Activated naive CD4-positive, alpha-beta T cell treated with anti-CD3 and anti-CD28 coated beads, Interleukin-2, amount 50 U/mL, for 24 hours (primary cell): ENCODE measurements at regions not wholly inside any gene's neighbourhood (a gene's known extent, or its start where the extent isn't known, plus 50 kb on each side); places are given as distances from the start of the nearest gene placed in this dataset.

Experiments used
- H3K27ac Mint-ChIP-seq: one replicate; pipeline ENCODE4 v1.8.0; 2021; ENCODE audit warnings: mild to moderate bottlenecking, mixed read lengths
- H3K27me3 Mint-ChIP-seq: one replicate; pipeline ENCODE4 v1.8.0; 2021; ENCODE audit warnings: mixed read lengths
- H3K36me3 Mint-ChIP-seq: one replicate; pipeline ENCODE4 v1.8.0; 2021; ENCODE audit warnings: mixed read lengths
- H3K4me1 Mint-ChIP-seq: one replicate; pipeline ENCODE4 v1.8.0; 2021; ENCODE audit warnings: mixed read lengths
- H3K4me3 Mint-ChIP-seq: one replicate; pipeline ENCODE4 v1.8.0; 2021; ENCODE audit warnings: mild to moderate bottlenecking, mixed read lengths
- H3K9me3 Mint-ChIP-seq: one replicate; pipeline ENCODE4 v1.8.0; 2021; ENCODE audit warnings: mixed read lengths

DNA sequence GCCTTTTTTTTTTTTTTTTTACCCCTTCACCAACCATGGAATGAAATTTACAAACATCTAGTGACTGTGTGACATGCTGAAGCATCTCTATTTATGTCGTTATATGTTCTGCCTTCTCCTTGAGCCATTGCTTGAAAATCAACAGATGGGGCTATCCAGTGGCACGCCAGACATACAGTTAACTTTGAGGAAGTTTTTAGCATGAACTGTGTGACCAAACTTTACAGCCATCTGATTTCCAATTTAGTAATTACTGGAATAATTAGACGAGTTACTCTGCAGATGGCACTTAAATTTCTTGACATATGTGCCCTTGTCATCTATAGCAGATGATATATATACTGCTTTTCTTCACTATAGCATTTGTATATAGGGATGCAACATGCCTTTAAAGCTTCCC is 192.1 kb downstream of the SNAPC1 start:
- Mint-ChIP-seq H3K27me3 (peaks cover 15% of the 10 kb centered on the region), H3K9me3 (peaks cover 5% of the 10 kb centered on the region), H3K4me1 (no peaks in the 10 kb centered on the region), H3K36me3 (no peaks in the 10 kb centered on the region), H3K4me3 (no peak overlapping the region), H3K27ac (no peak overlapping the region)

GRCh38 chr14:61956517-61956916 is 194.3 kb downstream of the SNAPC1 start:
- no peak overlapping the region for H3K27ac Mint-ChIP-seq
- peaks cover 29% of the 10 kb centered on the region for H3K27me3 Mint-ChIP-seq
- H3K9me3 Mint-ChIP-seq, result peaks cover 5% of the 10 kb centered on the region
- H3K4me1 Mint-ChIP-seq, result no peaks in the 10 kb centered on the region
- H3K36me3 Mint-ChIP-seq, result no peaks in the 10 kb centered on the region
- no peak overlapping the region for H3K4me3 Mint-ChIP-seq

- H3K4me3 Mint-ChIP-seq, result no peak overlapping the region
- H3K9me3 Mint-ChIP-seq, result peaks cover 5% of the 10 kb centered on the region
- H3K4me1 Mint-ChIP-seq, result no peaks in the 10 kb centered on the region
- H3K27ac Mint-ChIP-seq, result no peak overlapping the region
- peaks cover 36% of the 10 kb centered on the region for H3K27me3 Mint-ChIP-seq
- no peaks in the 10 kb centered on the region for H3K36me3 Mint-ChIP-seq
These were observed 197.1 kb downstream of the SNAPC1 start for GRCh38 chr14:61959348-61959747.

DNA sequence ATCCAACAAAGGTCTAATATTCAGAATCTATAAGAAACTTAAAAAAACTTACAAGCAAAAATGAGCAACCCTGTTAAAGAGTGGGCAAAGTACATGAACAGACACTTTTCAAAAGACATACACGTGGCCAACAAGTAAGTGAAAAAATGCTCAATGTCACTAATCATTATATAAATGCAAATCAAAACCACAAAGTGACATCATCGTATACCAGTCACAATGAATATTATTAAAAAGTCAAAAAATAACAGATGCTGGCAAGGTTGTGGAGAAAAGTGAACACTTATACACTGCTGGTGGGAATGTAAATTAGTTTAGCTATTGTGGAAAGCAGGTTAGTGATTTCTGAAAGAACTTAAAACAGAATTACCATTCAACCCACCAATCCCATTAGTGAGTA is 199.1 kb downstream of the SNAPC1 start:
- H3K27ac Mint-ChIP-seq, result no peak overlapping the region
- H3K9me3 Mint-ChIP-seq, result peaks cover 4% of the 10 kb centered on the region
- H3K4me3 Mint-ChIP-seq, result no peak overlapping the region
- no peaks in the 10 kb centered on the region for H3K36me3 Mint-ChIP-seq
- H3K4me1 Mint-ChIP-seq, result no peaks in the 10 kb centered on the region
- peaks cover 31% of the 10 kb centered on the region for H3K27me3 Mint-ChIP-seq

- Mint-ChIP-seq H3K27ac (no peak overlapping the region), H3K36me3 (no peaks in the 10 kb centered on the region), H3K4me1 (no peaks in the 10 kb centered on the region), H3K4me3 (no peak overlapping the region), H3K27me3 (peaks cover 33% of the 10 kb centered on the region), H3K9me3 (no peaks in the 10 kb centered on the region)
These were observed 201.7 kb downstream of the SNAPC1 start for GRCh38 chr14:61963926-61964325.

DNA sequence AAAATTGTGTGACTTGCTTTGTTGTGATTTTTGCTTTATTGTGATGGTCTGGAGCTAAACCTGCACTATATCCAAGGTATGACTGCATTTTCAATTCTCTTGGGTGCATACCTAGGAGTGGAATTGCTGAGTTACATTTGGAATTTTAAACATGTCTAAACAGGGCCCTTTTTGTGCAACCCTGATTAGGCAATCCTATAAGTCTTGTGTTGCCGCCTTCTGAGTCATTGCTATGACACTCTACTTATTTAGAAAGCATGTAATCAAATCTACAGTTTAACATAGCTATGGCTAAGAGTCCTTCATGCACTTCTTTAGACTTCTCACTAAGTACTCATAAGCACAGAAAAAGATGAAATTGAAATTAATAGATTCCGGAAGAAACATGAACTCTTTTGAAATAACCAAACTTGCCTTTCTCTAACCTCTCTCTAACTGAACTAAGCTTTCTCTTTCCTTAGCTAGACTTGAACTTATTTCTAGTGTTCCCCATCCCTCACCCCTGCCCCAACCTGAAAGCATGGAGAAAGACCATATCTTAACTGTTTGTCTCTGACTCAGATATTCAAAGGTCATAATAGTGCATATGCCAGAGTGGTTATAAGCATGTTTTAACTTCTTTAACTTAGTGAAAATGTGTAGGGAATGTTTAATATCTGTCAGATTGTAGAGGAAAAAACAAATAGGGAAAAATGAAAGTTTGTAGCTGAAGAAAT is 203.0 kb downstream of the SNAPC1 start:
- no peaks in the 10 kb centered on the region for H3K4me1 Mint-ChIP-seq
- H3K36me3 Mint-ChIP-seq, result no peaks in the 10 kb centered on the region
- no peak overlapping the region for H3K4me3 Mint-ChIP-seq
- H3K27ac Mint-ChIP-seq, result no peak overlapping the region
- peaks cover 37% of the 10 kb centered on the region for H3K27me3 Mint-ChIP-seq
- no peaks in the 10 kb centered on the region for H3K9me3 Mint-ChIP-seq

DNA sequence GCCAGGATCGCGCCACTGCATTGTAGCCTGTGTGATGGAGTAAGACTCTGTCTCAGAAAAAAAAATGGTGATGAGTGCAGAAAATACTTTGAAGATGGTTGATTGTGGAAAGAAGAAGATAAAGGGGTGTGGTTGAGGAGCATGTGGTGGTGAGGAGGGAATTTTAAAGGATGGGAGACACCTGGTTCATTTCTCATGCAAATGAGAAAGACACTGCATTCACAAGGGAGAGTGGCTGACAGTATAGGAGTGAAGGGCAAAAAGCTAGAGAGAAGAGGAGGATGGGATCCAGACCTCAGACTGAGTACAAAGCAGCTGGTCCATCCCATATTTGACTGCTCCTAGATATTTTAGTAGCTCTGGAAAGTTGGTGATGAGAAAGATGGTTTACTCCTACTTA is 206.0 kb downstream of the SNAPC1 start:
- no peaks in the 10 kb centered on the region for H3K9me3 Mint-ChIP-seq
- peaks cover 27% of the 10 kb centered on the region for H3K27me3 Mint-ChIP-seq
- no peaks in the 10 kb centered on the region for H3K36me3 Mint-ChIP-seq
- H3K4me3 Mint-ChIP-seq, result no peak overlapping the region
- no peaks in the 10 kb centered on the region for H3K4me1 Mint-ChIP-seq
- H3K27ac Mint-ChIP-seq, result peak overlapping the region; percentile 33

DNA sequence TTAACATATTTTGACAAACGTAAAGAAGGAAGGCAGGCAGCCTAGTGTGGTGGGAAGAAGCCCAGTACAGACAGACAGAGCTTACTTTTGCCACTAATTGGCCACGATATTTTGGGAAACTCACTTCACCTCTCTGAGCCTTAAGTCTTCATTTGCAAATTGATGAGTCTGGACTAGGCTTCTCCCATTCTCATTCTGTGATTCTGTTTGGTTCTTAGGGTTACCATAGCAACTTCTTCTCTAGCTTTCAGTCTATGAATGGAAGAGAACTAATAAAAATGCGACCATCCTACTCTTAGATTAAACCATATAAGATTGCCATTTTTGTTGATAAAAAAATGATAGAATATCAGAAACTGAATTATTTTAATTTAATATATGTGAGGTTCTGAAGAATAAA is 210.5 kb downstream of the SNAPC1 start:
- Mint-ChIP-seq H3K4me1 (no peaks in the 10 kb centered on the region), H3K27ac (no peak overlapping the region), H3K36me3 (no peaks in the 10 kb centered on the region), H3K27me3 (peaks cover 31% of the 10 kb centered on the region), H3K4me3 (no peak overlapping the region), H3K9me3 (peaks cover 6% of the 10 kb centered on the region)

DNA sequence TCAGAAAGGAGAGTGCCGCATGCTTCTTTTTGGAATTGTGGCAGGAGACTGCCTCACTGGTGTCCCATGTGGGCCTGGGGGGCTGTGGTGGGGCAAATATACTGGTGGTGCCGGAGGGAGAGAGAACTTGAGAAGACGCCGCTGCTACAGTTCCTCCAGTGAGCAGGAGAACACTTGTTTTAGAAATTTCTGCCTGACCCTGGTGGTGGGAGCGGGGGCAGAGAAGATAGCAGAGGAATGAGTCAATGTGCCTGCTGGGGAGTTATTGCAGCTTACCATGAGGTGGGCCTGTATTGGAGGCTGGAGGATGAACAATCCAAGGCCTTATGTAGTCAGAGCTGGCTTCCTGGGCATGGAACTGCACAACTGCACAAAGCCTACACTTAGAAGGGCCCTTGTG is 211.8 kb downstream of the SNAPC1 start:
- peaks cover 27% of the 10 kb centered on the region for H3K27me3 Mint-ChIP-seq
- no peaks in the 10 kb centered on the region for H3K4me1 Mint-ChIP-seq
- H3K36me3 Mint-ChIP-seq, result no peaks in the 10 kb centered on the region
- H3K9me3 Mint-ChIP-seq, result peaks cover 6% of the 10 kb centered on the region
- no peak overlapping the region for H3K27ac Mint-ChIP-seq
- no peak overlapping the region for H3K4me3 Mint-ChIP-seq

- Mint-ChIP-seq H3K36me3 (no peaks in the 10 kb centered on the region), H3K27me3 (peaks cover 24% of the 10 kb centered on the region), H3K9me3 (peaks cover 6% of the 10 kb centered on the region)
These were observed 215.0 kb downstream of the SNAPC1 start for GRCh38 chr14:61977217-61977616.

DNA sequence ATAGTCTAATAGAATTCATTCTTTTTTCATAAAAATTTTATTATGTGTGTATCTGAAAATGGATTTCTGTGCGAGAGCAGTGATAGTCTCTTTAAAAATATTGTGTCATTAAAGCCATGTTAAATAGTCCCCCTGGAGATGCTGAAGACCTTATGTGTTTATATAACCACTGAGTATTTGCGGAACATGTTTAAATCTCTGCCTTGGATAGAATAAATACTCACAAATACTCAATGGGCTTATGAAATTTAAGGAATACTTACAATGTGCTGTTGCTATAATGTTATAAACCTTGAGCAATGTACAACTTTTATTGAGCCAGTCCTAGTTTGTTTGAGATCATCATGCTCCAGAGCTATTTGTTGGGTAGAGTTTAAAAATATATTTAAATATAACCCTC is 226.0 kb downstream of the SNAPC1 start:
- no peaks in the 10 kb centered on the region for H3K4me1 Mint-ChIP-seq
- no peak overlapping the region for H3K27ac Mint-ChIP-seq
- no peaks in the 10 kb centered on the region for H3K36me3 Mint-ChIP-seq
- no peaks in the 10 kb centered on the region for H3K9me3 Mint-ChIP-seq
- H3K27me3 Mint-ChIP-seq, result peaks cover 2% of the 10 kb centered on the region
- H3K4me3 Mint-ChIP-seq, result no peak overlapping the region

More at GRCh38 chr14:61977217-61977616, 215.0 kb downstream of the SNAPC1 start:
- Mint-ChIP-seq H3K4me3 (no peak overlapping the region), H3K27ac (no peak overlapping the region), H3K4me1 (no peaks in the 10 kb centered on the region)

GRCh38 chr14:61992139-61992538 is 229.9 kb downstream of the SNAPC1 start:
- Mint-ChIP-seq H3K4me3 (no peak overlapping the region), H3K4me1 (no peaks in the 10 kb centered on the region), H3K9me3 (no peaks in the 10 kb centered on the region), H3K36me3 (no peaks in the 10 kb centered on the region), H3K27ac (no peak overlapping the region), H3K27me3 (peaks cover 3% of the 10 kb centered on the region)

GRCh38 chr14:61992926-61993325 is 230.7 kb downstream of the SNAPC1 start:
- H3K4me3 Mint-ChIP-seq, result no peak overlapping the region
- no peak overlapping the region for H3K27ac Mint-ChIP-seq
- H3K27me3 Mint-ChIP-seq, result peaks cover 3% of the 10 kb centered on the region
- no peaks in the 10 kb centered on the region for H3K9me3 Mint-ChIP-seq
- no peaks in the 10 kb centered on the region for H3K36me3 Mint-ChIP-seq
- no peaks in the 10 kb centered on the region for H3K4me1 Mint-ChIP-seq

DNA sequence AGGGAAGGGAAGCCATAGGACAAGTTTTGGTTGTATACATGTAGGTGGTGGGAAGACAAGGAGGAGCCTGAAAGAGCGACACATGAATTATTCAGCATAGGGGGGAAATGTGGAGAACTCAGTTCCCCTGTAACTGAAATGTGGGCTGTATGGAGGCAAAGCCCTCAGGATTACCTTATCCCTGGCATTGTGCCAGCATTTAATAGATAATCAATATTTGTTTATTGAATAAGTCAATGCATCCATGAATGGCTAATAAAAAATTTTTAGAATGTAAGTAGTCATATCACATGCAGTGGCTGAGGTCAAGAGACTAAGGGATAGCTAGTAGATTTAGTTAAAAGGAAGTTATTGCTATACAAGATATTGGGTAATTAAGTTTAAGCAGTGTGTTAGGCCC is 232.4 kb downstream of the SNAPC1 start:
- H3K9me3 Mint-ChIP-seq, result no peaks in the 10 kb centered on the region
- no peak overlapping the region for H3K4me3 Mint-ChIP-seq
- peaks cover 5% of the 10 kb centered on the region for H3K27me3 Mint-ChIP-seq
- H3K36me3 Mint-ChIP-seq, result no peaks in the 10 kb centered on the region
- no peak overlapping the region for H3K27ac Mint-ChIP-seq
- no peaks in the 10 kb centered on the region for H3K4me1 Mint-ChIP-seq

GRCh38 chr14:61996753-61997152 is 234.5 kb downstream of the SNAPC1 start:
- Mint-ChIP-seq H3K4me1 (no peaks in the 10 kb centered on the region), H3K27ac (no peak overlapping the region), H3K4me3 (no peak overlapping the region), H3K9me3 (peaks cover 3% of the 10 kb centered on the region), H3K27me3 (peaks cover 9% of the 10 kb centered on the region), H3K36me3 (no peaks in the 10 kb centered on the region)

- Mint-ChIP-seq H3K27ac (no peak overlapping the region), H3K4me1 (peaks cover 4% of the 10 kb centered on the region), H3K4me3 (no peak overlapping the region), H3K36me3 (no peaks in the 10 kb centered on the region), H3K27me3 (peaks cover 12% of the 10 kb centered on the region), H3K9me3 (peaks cover 6% of the 10 kb centered on the region)
These were observed 234.9 kb downstream of the SNAPC1 start for GRCh38 chr14:61997161-61997560.

- H3K27ac Mint-ChIP-seq, result no peak overlapping the region
- no peak overlapping the region for H3K4me3 Mint-ChIP-seq
- peaks cover 9% of the 10 kb centered on the region for H3K4me1 Mint-ChIP-seq
- peaks cover 16% of the 10 kb centered on the region for H3K27me3 Mint-ChIP-seq
- H3K9me3 Mint-ChIP-seq, result peaks cover 6% of the 10 kb centered on the region
- H3K36me3 Mint-ChIP-seq, result no peaks in the 10 kb centered on the region
These were observed 239.7 kb downstream of the SNAPC1 start for GRCh38 chr14:62001963-62002362.
